Cardiac fibroblast (primary cell): ENCODE measurements at regions not wholly inside any gene's neighbourhood (a gene's known extent, or its start where the extent isn't known, plus 50 kb on each side); places are given as distances from the start of the nearest gene placed in this dataset.

Source experiments
- DNase-seq, 2 donors: peaks; one replicate each; pipeline versions ENCODE4 v3.0.0 to v3.0.0-alpha.2; 2010; ENCODE audit warnings: low read depth in 2 of 2
- H3K4me3 ChIP-seq, 2 donors: replicated peaks in 1 of 2; 1 replicate in 1 of 2; 2 replicates in 1 of 2; pipeline ENCODE4 v1.5.1; 2011; ENCODE audit warnings: low read depth in 2 of 2, low read length in 2 of 2, mild to moderate bottlenecking in 2 of 2, moderate library complexity in 1 of 2
- CTCF ChIP-seq: IDR thresholded peaks from one replicate; pipeline ENCODE4 v1.5.1; 2011; ENCODE audit warnings: low read depth, mild to moderate bottlenecking, low read length, inconsistent platforms

GRCh38 chr22:48049116-48049515 is 1286.7 kb downstream of the TBC1D22A start:
- no peak for TF ChIP-seq CTCF
- DNase-seq: no peak
- no peak overlapping the region for H3K4me3 ChIP-seq

DNA sequence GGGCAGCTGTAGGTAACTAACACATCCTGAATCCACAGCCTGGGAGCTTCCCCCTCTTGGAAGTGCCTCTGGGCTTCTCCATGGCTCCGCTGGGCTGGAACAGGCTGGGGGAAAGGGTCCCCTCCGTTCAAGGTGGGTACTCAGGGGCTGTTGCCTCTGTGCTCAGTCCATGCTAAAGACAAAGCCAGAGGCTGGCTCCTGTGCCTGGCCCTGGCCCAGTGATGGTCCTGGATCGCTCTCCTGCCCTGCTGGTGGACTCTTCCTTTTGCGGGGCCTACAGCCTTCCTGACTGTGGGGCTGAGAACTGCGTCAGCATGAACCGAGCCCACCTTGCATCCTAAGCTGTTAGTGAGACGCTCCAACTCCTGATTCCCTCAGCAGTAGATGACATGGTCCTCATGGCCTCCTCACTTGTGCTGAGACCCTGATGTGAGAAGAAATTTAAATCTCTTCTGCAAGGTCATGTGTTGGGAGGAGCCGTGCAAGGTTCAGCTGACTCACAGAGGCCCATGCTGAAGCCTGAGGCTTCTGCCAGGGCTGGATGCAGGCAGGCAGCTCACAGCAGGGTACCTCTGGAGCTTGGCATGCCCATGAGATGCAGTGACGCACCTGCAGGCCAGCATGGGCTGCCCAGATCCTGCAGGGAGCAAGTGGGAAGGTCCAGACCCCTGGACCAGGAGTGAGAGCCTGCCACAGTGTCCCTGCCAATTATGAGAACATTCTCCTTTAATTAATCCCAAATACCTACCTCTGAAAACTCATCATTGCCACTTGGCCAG is 1285.5 kb downstream of the TBC1D22A start:
- H3K4me3 ChIP-seq: no peak overlapping the region
- no peak for TF ChIP-seq CTCF
- no peak for DNase-seq

GRCh38 chr22:48045369-48045768 is 1282.9 kb downstream of the TBC1D22A start:
- DNase-seq: no peak
- no peak for TF ChIP-seq CTCF
- no peak overlapping the region for H3K4me3 ChIP-seq

DNA sequence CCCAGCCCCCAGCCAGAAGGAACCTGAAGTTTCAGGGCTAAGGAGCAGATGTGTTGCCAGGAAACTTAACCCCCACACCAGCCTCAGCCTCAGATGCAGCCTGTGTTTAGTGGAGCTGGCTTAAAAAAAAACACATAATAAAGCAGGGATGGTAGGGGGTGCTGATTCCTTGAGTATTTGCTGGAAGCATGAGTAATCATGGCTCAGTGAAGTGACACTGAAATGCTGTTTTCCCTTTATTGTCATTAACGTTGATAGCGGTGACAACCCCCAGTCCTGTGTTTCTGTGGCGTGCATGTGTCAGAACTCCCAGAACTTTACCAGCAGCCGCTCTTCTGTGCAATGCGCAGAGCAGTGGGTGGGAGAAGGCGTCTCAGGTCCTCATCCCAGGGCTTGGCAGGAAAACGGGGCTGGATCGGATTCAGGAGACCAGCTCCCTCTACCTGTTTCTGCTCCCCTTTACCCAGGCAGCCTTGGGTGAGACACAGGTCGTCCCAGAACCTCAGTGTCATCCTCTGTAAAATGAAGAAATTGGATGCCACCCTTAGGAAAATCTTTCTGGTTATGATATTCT is 1282.1 kb downstream of the TBC1D22A start:
- no peak overlapping the region for H3K4me3 ChIP-seq
- no peak for DNase-seq
- no peak for TF ChIP-seq CTCF

GRCh38 chr22:48043581-48043980 is 1281.1 kb downstream of the TBC1D22A start:
- no peak overlapping the region for H3K4me3 ChIP-seq
- no peak for DNase-seq
- TF ChIP-seq CTCF: no peak

DNA sequence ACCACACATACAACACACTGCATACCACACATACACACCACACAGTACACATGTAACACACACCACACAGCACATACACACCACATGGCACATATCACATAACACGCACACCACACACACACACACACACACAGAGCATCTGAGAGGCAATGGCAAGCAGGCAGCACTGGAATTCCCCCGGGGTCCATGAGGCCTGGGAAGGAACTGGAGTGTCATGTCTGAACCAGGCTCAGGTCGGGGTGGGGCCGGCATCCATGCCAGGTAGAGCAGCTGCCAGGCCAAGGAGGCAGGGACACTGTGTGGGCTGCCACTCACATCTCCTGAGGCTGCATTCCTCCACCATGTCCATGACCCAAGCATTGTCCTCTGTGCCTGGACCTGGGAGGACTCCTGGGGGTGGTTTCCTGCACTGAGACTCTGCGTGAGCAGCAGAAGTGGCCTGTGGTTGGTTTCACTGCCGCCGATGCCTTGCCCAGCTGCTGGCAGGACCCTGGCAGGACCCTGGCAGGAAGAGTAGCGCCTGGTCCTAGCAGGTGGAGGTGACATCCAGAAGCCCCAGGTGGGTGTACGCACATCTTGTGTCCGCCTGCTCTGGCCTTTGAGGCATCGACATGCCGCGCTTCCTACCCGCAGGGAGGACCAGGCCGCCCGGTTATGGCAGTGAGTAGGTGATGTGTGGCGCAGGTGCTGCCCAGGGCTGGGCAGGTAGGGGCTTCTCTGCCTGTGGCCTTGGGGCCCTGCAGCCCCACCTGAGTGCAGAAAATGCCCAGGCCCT is 1280.4 kb downstream of the TBC1D22A start:
- TF ChIP-seq CTCF: no peak
- H3K4me3 ChIP-seq: no peak overlapping the region
- DNase-seq: no peak
